Left lobe of liver (tissue), 2 donors: ENCODE measurements at regions not wholly inside any gene's neighbourhood (a gene's known extent, or its start where the extent isn't known, plus 50 kb on each side); places are given as distances from the start of the nearest gene placed in this dataset.
"Not testable (repeated sequence)": the region's sequence is repeated elsewhere in the genome, so short reads cannot be mapped to it uniquely, and the experiment has no call there.

Experiments used
- ATAC-seq: fragments of 200-7000 bp; cut with Tn5 transposase; one replicate; pipeline ENCODE4 v1.9.1; 2020; ENCODE audit warnings: mild to moderate bottlenecking, moderate library complexity
- DNase-seq: peaks from one replicate; pipeline ENCODE4 v3.0.0-alpha.2; 2020; ENCODE audit warnings: low spot score
- donor health status: DM: no; HTN: no; CAD: no; lungs with moderate emphysema.
- donor health status: DM: no; HTN: yes; CAD: no.

DNA sequence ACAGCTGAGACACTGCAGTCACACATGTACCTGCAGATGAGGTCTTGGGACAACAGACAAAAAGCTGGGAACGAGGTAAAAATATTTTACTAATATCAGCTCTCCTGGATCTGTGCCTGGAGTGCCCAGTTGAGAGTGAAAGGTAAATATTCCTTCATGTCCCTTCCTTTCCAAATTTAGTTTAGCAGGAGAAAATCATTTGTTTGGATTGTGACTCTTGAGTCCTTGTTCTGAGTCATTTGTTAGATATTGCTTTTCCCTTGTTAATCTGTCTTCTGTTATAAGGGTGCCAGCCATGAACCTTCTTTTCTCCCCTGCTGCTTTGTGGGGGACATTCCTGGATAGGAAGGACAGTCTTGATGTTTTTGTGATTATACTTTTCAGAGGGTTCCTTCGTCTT, 329.2 kb downstream of the DSC3 start:
- ATAC-seq (no peak), DNase-seq (no peak)

DNA sequence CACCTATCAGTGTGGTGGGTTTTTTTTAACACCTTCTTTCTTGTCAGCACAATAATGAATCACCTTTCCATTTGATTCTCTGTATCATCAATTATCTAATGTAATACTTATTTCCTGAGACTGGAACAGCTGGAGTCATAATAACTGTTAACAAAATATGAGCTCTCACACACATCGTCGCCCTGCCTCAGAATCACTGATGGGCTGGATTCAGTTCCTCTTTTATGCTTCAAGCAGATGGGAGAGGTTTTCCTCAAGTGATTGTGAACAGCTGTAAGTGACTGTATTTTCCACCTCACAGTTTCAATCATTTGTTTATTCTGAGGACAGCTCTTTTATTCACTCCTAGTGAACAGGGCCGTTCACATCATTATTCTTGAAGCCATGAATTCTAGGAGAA, 330.2 kb downstream of the DSC3 start:
- ATAC-seq: no peak

DNA sequence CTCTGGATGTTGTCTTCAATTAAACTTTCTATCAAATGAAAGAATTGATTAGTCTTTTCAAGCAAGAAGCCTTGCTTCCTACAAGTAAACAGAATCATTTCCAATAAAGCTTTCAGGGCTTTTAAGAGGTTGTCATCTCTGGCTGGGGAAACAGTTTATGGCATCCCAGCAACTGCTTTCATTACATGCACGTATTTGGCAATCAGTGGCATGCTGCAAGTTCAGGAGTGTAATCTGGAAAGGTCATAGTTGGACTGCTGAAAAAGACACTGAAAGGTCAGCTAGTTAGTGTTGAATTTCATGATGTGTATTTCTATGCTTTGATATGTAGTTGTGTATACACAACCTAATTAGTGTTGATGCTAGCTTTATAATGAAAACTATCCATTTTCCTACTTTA, 332.9 kb downstream of the DSC3 start:
- ATAC-seq (no peak), DNase-seq (no peak)

More for the DNA sequence above, 330.2 kb downstream of the DSC3 start:
- DNase-seq: no peak

DNA sequence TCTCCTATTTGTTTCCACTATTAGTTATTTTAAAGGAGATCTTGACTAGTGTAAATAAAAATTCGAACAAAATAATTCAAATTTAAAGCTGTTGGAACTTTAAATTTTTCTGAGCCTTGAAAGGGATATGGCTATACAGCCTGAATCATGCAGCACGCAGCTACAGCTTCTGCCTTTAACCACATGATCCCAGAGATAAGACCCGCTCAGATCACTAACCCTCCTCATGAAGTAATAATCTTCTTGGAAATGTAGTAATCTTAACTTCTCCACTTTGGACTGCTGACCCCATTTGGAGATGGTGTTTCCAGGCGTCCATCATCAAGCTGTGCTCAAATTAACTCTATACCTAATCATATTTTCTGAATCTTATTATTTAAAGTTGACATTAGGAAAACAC, 336.6 kb downstream of the DSC3 start:
- ATAC-seq (no peak), DNase-seq (no peak)

DNA sequence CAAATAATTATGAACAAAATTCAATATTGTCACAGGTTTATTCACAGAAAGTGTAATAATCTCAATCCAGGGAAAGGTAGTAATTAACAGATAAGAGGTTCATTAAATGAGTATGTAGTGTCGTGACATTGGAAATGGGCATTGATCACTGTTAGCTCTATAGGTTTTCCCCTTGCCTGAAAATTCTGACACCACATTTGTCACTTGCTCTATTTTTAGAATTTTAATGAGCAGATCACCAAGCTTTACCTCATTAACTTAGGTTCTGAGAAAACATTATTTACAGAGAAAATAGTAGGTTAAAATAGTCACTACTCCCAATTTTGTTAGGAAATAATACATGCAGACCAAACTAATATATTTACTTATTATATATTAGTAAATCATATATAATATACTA, 344.0 kb downstream of the DSC3 start:
- DNase-seq: no peak
- no peak for ATAC-seq

DNA sequence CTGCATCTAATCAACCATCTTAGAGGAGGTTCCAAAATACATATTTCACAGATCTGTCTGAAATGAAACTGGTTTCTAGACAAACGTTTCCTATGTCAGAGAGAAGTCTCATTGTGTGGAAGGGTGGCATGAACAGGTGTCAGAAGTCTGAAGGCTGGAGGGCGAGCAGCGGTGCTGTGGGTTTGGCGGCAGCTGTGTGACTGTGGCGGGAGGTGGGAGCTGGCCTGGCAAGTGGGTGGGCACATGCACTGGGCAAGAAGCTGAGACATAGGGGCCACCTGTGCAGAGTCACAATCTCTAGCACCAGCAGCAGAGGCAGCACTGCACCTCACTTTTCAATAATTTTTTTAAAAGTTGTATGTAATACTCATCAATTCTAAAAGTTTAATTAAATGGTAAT, 346.3 kb downstream of the DSC3 start:
- DNase-seq: no peak
- no peak for ATAC-seq

DNA sequence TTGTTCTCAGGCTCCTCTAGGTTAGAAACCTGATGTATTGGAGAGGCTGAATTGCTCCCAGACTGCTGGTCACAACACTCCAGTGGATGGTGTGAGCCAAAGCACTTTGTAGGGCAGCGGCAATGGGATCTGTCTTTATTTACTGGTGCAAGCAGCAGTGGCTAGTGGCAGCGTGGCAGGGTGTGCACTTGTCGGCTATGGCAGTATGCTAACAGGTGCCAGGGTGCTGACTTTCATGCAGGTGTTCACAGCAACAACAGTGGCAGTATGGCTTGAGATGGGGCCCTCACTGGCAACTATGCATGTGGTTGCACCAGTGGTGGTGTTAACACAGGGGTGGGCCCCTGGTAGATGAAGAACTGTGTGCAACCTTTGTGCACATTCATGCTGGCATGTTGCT, 347.8 kb downstream of the DSC3 start:
- DNase-seq: no peak
- no peak for ATAC-seq

DNA sequence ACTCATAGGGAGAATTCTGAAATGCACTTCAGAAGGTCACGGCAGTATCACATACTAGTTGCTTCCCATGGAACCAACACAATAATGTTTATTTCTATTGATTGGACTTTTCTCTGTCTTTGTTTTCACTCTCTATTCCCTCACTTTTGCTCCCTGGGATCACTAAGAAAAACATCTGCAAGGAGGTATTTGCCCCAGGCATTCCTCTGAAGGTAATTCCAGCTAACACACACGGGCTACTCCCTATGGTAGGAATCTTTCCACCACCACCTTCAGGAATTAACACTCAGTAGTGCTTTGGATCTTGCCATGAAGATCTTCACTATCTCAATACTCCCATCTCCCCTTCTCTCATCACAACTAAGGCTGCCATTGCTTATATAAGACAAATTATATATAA, 353.3 kb downstream of the DSC3 start:
- DNase-seq: no peak
- no peak for ATAC-seq

DNA sequence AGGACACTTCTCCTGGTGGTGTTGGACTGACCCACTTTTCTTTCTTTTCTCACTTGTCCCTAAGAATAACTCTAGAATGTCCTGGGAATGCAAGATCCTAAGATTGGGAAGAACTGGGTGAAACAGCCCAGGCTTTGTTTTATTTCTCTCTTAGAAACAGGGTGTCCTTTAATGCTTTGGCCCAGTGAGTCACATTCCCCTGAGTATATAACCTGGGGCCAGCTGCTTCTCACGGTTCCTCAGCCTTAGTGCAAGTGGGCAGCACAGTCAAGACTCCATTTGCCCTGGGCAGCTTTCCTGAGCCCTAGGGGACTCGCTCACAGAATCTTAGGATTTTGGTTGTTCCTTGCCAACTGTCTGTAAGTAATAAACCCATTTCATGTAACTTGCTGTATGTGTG, 355.0 kb downstream of the DSC3 start:
- no peak for DNase-seq
- no peak for ATAC-seq

DNA sequence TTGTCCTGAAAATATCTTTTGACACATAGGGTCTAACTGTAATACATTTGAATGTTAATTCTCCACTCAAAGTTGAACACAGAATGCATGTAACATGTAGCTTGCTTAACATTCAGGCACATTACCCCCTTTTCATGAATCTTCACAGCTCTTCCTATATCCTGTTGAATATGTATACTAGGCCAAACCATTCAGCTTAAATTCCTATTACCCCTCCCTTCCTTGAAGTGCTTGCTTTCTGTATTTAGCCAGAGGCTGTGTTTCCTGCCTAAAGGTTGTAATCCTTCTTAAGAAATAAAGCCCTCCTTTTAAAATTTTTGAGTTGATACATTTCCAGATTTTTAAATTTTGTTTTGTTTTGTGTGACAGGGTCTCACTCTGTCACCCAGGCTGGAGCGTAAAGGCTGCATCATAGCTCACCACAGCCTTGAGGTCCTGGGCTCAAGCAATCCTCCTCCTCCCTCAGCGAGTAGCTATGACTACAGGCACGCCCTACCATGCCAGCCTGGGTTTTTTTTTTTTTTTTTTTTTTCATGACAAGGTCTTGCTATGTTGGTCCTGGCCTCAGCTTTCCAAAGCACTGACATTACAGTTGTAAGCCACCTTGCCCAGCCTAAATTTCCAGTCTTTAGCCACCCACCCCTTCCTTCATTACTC, 357.6 kb downstream of the DSC3 start:
- DNase-seq: no peak
- no peak for ATAC-seq

DNA sequence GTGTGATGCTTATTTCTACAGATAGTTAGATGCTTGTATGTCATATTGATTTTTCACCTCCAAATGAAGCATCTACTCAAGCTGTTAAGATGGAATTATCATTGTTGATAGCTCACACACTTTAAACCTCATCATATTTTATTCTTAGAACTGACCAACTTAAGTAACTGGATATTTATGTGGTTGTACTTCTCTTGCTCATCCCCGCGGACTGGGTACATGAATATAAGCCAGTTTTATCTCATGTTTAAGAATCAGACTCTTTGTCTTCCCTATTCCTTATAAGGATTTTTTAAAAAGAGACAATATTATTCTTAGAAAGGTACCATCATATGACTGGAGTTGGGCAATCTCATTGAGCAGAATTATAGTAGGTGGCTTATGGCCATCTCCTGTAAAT, 358.7 kb downstream of the DSC3 start:
- DNase-seq (no peak), ATAC-seq (no peak)

DNA sequence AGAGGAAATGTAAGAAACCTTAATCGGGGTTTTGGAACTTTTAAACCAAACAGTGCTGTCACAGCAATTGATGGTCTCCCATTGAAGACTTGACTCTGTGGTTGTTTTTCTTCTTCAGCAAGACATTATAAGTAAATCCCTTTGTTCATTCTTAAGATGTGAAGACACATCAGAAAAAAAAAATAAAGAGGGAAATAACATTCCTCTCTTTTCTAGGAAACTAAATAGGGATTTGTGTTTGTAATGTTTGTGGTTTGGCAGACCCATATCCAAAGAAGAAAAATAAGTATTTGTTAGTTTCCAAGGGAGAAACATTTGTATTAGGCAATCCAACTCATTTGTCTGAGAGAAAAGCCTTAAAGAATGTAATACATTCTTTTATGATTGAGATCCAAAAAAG, 359.9 kb downstream of the DSC3 start:
- no peak for DNase-seq
- ATAC-seq: no peak

DNA sequence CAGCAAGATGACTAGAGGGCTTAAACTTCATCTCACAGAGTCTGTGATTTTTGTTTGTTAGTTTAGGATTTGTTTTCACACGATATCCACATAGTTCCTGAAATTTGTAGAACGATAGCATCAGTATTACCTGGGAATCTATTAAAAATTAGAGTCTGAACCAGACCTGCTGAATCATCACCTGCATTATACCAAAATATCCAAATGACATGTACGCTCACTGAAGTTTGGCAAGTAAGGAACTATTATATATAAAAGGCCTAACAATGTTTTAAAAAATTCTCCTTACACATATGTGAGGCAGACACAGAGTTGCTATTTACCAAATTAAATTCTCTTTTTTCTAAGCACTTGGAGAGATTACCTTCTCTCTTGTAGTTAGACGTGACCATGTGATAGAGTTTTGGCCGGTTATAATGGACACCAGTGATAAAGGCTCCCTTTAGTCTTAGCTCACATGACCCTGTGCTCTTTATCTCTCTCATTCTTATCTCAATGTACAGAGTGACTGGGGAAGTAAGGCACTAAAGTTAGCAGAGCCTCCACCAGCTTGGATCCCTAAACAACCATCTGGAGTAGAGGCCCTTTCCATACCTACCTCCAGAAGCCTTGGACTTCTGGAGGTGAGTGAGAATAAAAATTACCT, 363.1 kb downstream of the DSC3 start:
- DNase-seq: no peak
- ATAC-seq: no peak

DNA sequence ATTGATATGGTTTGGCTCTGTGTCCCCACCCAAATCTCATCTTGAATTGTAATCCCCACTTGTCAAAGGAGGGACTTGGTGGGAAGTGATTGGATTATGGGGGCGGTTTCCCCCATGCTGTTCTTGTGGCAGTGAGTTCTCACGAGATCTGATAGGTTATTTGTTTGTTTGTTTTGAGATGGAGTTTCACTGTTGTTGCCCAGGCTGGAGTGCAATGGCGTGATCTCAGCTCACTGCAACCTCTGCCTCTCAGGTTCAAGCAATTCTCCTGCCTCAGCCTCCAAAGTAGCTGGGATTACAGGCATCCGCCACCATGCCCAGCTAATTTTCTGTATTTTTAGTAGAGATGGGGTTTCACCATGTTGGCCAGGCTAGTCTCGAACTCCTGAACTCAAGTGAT, 364.7 kb downstream of the DSC3 start:
- not testable (repeated sequence) for ATAC-seq, DNase-seq

DNA sequence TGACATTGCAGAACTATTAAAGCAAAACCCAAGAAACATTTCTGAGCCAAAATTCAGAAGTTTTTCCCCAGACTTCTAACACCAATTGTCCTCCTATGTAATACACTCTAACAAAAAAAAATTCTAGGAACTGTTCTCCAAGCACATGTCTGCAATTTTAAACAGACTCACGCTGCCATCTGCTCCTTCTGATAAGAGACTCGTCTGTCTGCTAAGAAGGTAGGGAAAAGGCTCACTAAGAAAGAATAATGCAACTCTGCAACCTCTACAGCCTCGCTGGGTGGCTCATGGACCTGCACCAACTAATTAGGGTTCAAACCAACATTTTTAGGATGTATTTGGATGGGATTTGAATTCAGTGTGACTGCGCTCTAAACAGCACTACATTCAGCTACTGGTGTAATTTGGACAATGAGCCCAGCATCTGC, 366.5 kb downstream of the DSC3 start:
- ATAC-seq: no peak
- DNase-seq: no peak

DNA sequence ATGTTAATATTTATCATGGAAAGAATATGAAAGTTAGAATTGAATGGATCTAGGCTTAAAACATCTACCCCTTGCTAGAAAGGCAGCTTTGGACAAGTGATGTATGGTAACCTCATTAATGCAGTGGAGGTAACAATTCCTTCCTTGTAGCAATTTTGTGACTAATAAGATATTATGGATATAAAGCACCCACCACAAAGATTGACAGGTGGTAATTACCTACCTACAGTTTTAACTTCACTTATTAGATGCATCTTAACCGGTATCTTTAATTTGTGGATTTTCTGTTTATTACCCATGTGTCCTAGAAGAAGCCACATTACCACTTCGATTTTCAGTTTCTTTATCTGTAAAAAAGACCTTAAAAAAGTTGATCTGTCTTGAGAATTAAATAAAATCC, 367.0 kb downstream of the DSC3 start:
- ATAC-seq: no peak
- DNase-seq: no peak

DNA sequence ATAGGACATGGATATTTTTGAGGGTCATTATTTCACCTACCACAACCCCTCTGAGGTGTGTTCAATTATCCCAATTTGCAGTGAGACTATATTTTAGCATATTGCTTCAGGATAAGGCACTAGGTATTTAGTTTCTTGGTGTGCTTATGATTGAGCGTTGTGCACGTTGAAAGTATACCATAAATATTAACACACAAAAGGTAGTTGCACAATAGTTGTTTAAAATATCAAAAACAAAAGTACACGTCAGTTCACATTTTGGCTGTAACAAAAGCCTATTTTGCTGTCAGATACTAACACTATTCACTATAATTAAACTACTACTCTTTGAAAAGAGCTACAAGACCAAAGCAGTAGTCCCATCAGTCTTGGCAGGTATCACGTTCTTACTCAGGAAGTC, 367.5 kb downstream of the DSC3 start:
- DNase-seq: no peak
- ATAC-seq: no peak

DNA sequence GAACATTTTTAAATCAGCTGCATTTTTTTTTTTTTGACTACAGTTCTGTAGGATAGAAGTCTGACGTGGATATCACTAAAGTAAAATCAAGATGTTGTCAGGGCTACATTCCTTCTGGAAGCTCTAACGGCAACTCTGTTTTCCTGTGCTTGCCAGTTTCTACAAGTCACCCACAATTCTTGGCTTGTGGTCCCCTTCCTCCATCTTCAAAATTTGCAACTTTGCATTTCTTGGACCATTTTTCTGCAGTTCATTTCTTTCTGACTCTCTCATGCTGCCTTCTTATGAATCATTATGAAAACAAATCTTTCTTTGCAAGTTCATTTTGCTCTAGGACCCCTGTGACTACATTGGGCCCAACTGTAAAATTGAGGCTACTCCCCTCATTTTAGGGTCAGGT, 367.9 kb downstream of the DSC3 start:
- DNase-seq (no peak), ATAC-seq (no peak)

DNA sequence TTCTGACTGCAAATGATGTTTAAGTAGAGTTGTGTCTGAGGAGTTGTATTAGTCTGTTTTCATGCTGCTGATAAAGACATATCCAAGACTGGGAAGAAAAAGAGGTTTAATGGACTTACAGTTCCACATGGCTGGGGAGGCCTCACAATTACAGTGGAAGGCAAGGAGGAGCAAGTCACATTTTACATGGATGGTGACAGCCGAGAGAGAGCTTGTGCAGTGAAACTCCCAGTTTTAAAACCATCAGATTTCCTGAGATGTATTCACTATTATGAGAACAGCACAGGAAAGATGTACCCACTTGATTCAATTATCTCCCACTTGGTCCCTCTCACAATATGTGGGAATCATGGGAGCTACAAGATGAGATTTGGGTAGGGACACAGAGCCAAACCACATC, 370.1 kb downstream of the DSC3 start:
- ATAC-seq, DNase-seq: not testable (repeated sequence)

DNA sequence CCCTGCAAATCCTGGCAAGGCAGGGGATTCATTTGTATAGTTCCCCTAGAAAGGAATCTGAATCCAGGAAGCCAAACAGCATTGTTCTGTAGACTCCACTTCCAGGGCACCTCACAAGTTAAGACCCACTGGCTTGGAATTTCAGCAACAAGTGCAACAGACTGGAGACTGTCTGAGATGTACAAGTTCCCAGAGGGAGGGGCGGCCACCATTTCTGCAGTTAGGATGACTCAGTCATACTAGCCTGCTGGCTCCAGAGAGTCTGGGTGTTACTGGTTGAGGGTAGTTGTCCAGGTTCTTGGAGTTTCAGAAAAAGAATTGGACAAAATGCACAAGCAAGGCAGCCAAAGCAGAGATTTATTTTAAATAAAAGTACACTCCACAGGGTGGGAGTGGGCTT, 384.2 kb downstream of the DSC3 start:
- DNase-seq (no peak), ATAC-seq (no peak)

DNA sequence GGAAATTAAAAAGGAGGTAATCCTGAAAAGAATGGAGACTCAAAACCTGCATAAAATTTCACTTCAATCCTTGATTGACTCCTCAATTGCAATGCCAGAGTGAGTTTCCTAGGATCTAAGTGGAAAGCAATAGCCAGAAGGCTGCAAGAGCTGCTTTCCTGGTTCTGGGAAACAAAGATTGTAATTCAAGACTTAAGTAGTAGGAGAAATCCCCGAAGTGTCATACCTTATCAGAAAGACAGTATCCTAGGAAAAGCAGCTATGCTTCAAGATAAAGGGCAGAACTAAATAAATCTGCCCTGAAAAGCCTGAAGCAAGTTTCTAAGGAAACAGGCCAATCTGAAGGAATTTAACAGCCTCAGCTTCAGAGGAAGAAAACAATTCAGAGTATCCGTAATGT, 390.2 kb downstream of the DSC3 start:
- ATAC-seq (no peak), DNase-seq (no peak)

DNA sequence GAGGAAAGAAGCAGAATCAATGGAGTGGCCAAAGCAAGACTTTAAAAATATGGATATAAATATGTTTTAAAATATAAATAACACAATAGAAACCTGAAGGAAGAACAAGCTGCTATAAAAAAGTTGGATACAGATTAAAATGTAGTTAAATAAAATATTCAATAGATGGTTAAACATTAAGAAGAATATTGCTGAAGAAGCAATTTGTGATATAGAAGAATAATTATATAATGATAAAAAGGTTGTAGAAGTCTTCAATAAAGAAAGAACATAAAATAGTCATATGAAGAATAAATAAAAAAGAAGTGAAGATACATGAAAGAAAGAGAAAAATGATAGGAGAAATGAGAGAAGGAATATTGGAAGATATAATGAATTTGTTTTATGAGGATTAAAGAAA, 392.0 kb downstream of the DSC3 start:
- ATAC-seq: no peak
- no peak for DNase-seq

DNA sequence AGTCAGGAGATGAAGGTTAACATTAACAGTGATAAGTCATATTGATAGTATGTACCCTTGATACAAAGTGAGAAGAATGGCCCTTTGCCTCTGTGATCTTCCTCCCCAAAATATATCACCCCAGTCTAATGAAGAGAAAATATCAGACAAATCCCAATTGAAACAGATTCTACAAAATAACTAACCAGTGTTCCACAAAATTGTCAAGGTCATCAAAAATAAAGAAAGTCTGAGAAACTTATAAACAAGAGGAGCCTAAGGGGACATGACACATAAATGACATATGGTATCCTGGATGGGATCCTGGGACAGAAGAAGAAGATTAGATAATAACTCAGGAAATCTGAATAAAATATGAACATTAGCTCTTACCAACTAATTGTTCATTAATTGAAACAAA, 398.4 kb downstream of the DSC3 start:
- ATAC-seq (no peak), DNase-seq (no peak)
